GM23338 (cell line): ENCODE measurements at regions not wholly inside any gene's neighbourhood (a gene's known extent, or its start where the extent isn't known, plus 50 kb on each side); places are given as distances from the start of the nearest gene placed in this dataset.

Experiments
- ATAC-seq: fragments of 200-7000 bp; cut with Tn5 transposase; 3 replicates; pipeline ENCODE4 v1.9.1; 2020
- DNase-seq: peaks from one replicate; pipeline ENCODE4 v3.0.0-alpha.2; 2015; ENCODE audit warnings: low spot score
- H2AFZ ChIP-seq: fragments of 200-600 bp; sonication (generic); 2 replicates; pipeline ENCODE4 v1.8.0; 2016; ENCODE audit warnings: antibody characterized with exemption, mild to moderate bottlenecking, moderate library complexity
- H3F3A ChIP-seq: fragments of 200-600 bp; sonication (generic); replicated peaks from 2 replicates; pipeline ENCODE4 v1.8.0; 2017; ENCODE audit warnings: antibody characterized with exemption, mixed run types, low read depth
- H3K27ac ChIP-seq: fragments of 200-600 bp; sonication (generic); 2 replicates; pipeline ENCODE4 v1.6.1; 2016; ENCODE audit warnings: low read depth
- H3K27me3 ChIP-seq: fragments of 200-600 bp; sonication (generic); 2 replicates; pipeline ENCODE4 v1.8.0; 2016; ENCODE audit warnings: mild to moderate bottlenecking, mixed run types, moderate library complexity; ENCODE audit not compliant: insufficient read depth
- H3K36me3 ChIP-seq: fragments of 200-600 bp; sonication (generic); 2 replicates; pipeline ENCODE4 v1.8.0; 2016; ENCODE audit warnings: mild to moderate bottlenecking; ENCODE audit not compliant: insufficient read depth
- H3K4me1 ChIP-seq: fragments of 200-600 bp; sonication (generic); 2 replicates; pipeline ENCODE4 v1.8.0; 2016; ENCODE audit warnings: mild to moderate bottlenecking, moderate library complexity; ENCODE audit not compliant: insufficient read depth
- H3K4me2 ChIP-seq: fragments of 200-600 bp; sonication (generic); 2 replicates; pipeline ENCODE4 v1.7.1; 2017; ENCODE audit warnings: mixed run types
- H3K4me3 ChIP-seq: fragments of 200-600 bp; sonication (generic); 2 replicates; pipeline ENCODE4 v1.6.1; 2016; ENCODE audit warnings: mixed run types
- H3K79me2 ChIP-seq: fragments of 200-600 bp; sonication (generic); replicated peaks from 2 replicates; pipeline ENCODE4 v1.8.0; 2017; ENCODE audit warnings: mild to moderate bottlenecking; ENCODE audit not compliant: insufficient read depth
- H3K9me2 ChIP-seq: fragments of 200-600 bp; sonication (generic); 2 replicates; pipeline ENCODE4 v1.8.0; 2017; ENCODE audit not compliant: insufficient read depth
- H4K20me1 ChIP-seq: fragments of 200-600 bp; sonication (generic); replicated peaks from 2 replicates; pipeline ENCODE4 v1.8.0; 2017; ENCODE audit warnings: mild to moderate bottlenecking; ENCODE audit not compliant: insufficient read depth
- H3K27ac Mint-ChIP-seq: 2 replicates; pipeline ENCODE4 v1.8.0; 2020; ENCODE audit warnings: inconsistent platforms, mild to moderate bottlenecking, moderate library complexity, mixed read lengths
- H3K27me3 Mint-ChIP-seq: 3 replicates; pipeline ENCODE4 v1.8.0; 2022; ENCODE audit warnings: low read depth, mild to moderate bottlenecking, moderate library complexity, mixed read lengths, inconsistent platforms; ENCODE audit not compliant: insufficient read depth, poor library complexity
- H3K36me3 Mint-ChIP-seq: 3 replicates; pipeline ENCODE4 v1.8.0; 2021; ENCODE audit warnings: low read depth, mild to moderate bottlenecking, inconsistent platforms, moderate library complexity, mixed read lengths
- H3K4me1 Mint-ChIP-seq: 3 replicates; pipeline ENCODE4 v1.8.0; 2020; ENCODE audit warnings: mild to moderate bottlenecking, inconsistent platforms, mixed read lengths
- H3K4me3 Mint-ChIP-seq: 3 replicates; pipeline ENCODE4 v1.8.0; 2021; ENCODE audit warnings: moderate library complexity, mild to moderate bottlenecking, inconsistent platforms, mixed read lengths
- H3K9me3 Mint-ChIP-seq: 3 replicates; pipeline ENCODE4 v1.8.0; 2020; ENCODE audit warnings: moderate library complexity, mild to moderate bottlenecking, inconsistent platforms, mixed read lengths
- CREB1 ChIP-seq: fragments of 250-450 bp; sonication (Bioruptor Pico); IDR thresholded peaks from 2 replicates; pipeline ENCODE4 v1.5.0; 2020; ENCODE audit warnings: low read depth, mild to moderate bottlenecking, moderate library complexity
- EZH2 ChIP-seq: fragments of 200-600 bp; sonication (generic); IDR thresholded peaks from one replicate; pipeline ENCODE4 v1.8.0; 2017; ENCODE audit warnings: antibody characterized with exemption, mild to moderate bottlenecking, low read depth; ENCODE audit not compliant: unreplicated experiment
- EZH2phosphoT487 ChIP-seq: fragments of 200-600 bp; sonication (generic); IDR thresholded peaks from one replicate; pipeline ENCODE4 v1.8.1; 2018; ENCODE audit warnings: antibody characterized with exemption; ENCODE audit not compliant: unreplicated experiment
- JUNB ChIP-seq: IDR thresholded peaks from one replicate; pipeline ENCODE4 v1.6.1; 2016; ENCODE audit warnings: antibody characterized with exemption; ENCODE audit not compliant: unreplicated experiment
- NANOG ChIP-seq: IDR thresholded peaks from 2 replicates; pipeline ENCODE4 v1.6.1; 2016; ENCODE audit warnings: antibody characterized with exemption, borderline replicate concordance
- POLR2AphosphoS5 ChIP-seq: IDR thresholded peaks from 2 replicates; pipeline ENCODE4 v1.6.1; 2016; ENCODE audit warnings: antibody characterized with exemption, low read depth
- ZNF114 ChIP-seq: fragments of 250-450 bp; sonication (Bioruptor Pico); IDR thresholded peaks from 2 replicates; pipeline ENCODE4 v1.5.0; 2020; ENCODE audit warnings: mild to moderate bottlenecking, moderate library complexity
- ZNF331 ChIP-seq: fragments of 250-450 bp; sonication (Bioruptor Pico); IDR thresholded peaks from 2 replicates; pipeline ENCODE4 v1.5.0; 2020; ENCODE audit warnings: low read depth, mild to moderate bottlenecking, moderate library complexity
- TF ChIP-seq, protein P1 (sequence below), 2 experiments: fragments of 200-600 bp in 1 of 2; sonication (generic) in 1 of 2; conservative IDR thresholded peaks; 2 replicates each; pipeline versions ENCODE4 v1.5.1 to v1.6.1; 2016 to 2017; ENCODE audit warnings: antibody characterized with exemption in 2 of 2, low read depth in 2 of 2, mild to moderate bottlenecking in 2 of 2, moderate library complexity in 1 of 2
- TF ChIP-seq, protein P2 (sequence below): fragments of 250-450 bp; sonication (Bioruptor Pico); IDR thresholded peaks from 2 replicates; pipeline ENCODE4 v1.5.0; 2020; ENCODE audit warnings: mild to moderate bottlenecking, moderate library complexity
- TF ChIP-seq, protein P3 (sequence below): IDR thresholded peaks from 2 replicates; pipeline ENCODE4 v1.6.1; 2016; ENCODE audit warnings: antibody characterized with exemption

DNA sequence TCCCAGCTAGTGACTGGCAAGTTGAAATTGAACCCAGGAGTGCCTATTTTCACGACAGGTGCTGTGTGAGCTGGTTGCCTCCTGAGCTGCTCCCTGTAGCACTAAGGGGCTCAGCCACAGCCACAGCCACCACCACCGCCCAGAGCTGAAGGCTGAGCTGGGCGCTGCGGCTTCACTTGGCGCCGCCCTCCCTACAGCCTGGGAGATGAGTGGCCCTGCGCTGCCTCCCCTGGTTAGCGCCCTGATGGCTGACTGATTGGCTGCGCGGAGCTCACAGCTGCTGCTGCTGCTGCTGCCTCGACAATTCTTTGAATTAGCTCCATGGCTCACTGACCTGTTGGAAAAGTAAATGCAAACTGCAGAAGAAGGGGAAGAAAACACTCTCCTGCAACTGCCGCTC is 91.8 kb upstream of the TMEM132E start:
- no peak overlapping the region for H3K4me3 Mint-ChIP-seq
- DNase-seq (peak; percentile 53), ATAC-seq (peak; percentile 98)
- H4K20me1 ChIP-seq = no peaks in the 10 kb centered on the region
- H3K36me3 Mint-ChIP-seq = no peaks in the 10 kb centered on the region
- H3K4me3 ChIP-seq = no peak overlapping the region
- peaks cover 3% of the 10 kb centered on the region; the same call in 1 of the 3 replicates for H3K4me1 Mint-ChIP-seq
- H3K4me1 ChIP-seq = no peaks in the 10 kb centered on the region
- no peaks in the 10 kb centered on the region for H3K79me2 ChIP-seq
- no peak overlapping the region for H3K4me2 ChIP-seq
- no peak for TF ChIP-seq EZH2
- TF ChIP-seq, protein P1, sequence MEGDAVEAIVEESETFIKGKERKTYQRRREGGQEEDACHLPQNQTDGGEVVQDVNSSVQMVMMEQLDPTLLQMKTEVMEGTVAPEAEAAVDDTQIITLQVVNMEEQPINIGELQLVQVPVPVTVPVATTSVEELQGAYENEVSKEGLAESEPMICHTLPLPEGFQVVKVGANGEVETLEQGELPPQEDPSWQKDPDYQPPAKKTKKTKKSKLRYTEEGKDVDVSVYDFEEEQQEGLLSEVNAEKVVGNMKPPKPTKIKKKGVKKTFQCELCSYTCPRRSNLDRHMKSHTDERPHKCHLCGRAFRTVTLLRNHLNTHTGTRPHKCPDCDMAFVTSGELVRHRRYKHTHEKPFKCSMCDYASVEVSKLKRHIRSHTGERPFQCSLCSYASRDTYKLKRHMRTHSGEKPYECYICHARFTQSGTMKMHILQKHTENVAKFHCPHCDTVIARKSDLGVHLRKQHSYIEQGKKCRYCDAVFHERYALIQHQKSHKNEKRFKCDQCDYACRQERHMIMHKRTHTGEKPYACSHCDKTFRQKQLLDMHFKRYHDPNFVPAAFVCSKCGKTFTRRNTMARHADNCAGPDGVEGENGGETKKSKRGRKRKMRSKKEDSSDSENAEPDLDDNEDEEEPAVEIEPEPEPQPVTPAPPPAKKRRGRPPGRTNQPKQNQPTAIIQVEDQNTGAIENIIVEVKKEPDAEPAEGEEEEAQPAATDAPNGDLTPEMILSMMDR (conservative IDR thresholded peaks at IDR 0.05; ENCODE audit: low read depth in 2 of 2) = no peak
- no peak for TF ChIP-seq JUNB
- no peak for TF ChIP-seq NANOG
- TF ChIP-seq CREB1 = no peak
- H3K36me3 ChIP-seq = no peaks in the 10 kb centered on the region; the same call in 1 of the 2 replicates
- 0 out of 2 replicates have a peak overlapping the region, but pooled peaks have one; percentile 20 for H3K27ac Mint-ChIP-seq
- H3K27me3 ChIP-seq = peaks cover 13% of the 10 kb centered on the region; the same call in 1 of the 2 replicates
- peaks cover 18% of the 10 kb centered on the region for H3K27me3 Mint-ChIP-seq
- no peaks in the 10 kb centered on the region for H3K9me2 ChIP-seq
- no peak overlapping the region for H3K27ac ChIP-seq
- no peaks in the 10 kb centered on the region for H3K9me3 Mint-ChIP-seq
- H3F3A ChIP-seq = no peaks in the 10 kb centered on the region
- H2AFZ ChIP-seq = peak overlapping the region; percentile 56; the same call in 1 of the 2 replicates

DNA sequence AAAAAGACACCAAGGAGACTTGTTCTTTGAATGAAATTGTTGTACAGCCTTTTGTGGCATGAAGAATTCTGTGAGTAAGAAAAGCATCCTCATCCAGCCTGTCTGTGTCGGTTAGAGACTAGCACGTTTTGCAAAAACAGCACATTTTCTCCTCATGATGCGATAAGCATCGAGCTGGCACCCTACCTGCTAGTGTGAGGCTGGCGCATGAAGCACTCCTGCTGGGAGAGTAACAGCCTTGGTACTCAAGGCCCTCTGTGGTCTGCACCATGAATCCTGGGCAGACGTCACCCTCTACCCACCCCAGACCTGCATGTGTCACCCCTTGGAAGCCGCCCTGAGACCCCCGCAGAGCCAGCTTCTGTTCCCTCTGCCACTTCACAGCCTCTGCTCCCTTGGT is 92.6 kb upstream of the TMEM132E start:
- no peaks in the 10 kb centered on the region; the same call in 1 of the 2 replicates for H3K36me3 ChIP-seq
- H3K27ac Mint-ChIP-seq = no peak overlapping the region
- no peaks in the 10 kb centered on the region for H3F3A ChIP-seq
- peaks cover 3% of the 10 kb centered on the region; the same call in 1 of the 3 replicates for H3K4me1 Mint-ChIP-seq
- H3K27me3 Mint-ChIP-seq = peaks cover 17% of the 10 kb centered on the region
- H3K27me3 ChIP-seq = peaks cover 13% of the 10 kb centered on the region; the same call in 1 of the 2 replicates
- no peaks in the 10 kb centered on the region for H3K79me2 ChIP-seq
- H3K9me2 ChIP-seq = no peaks in the 10 kb centered on the region
- H3K4me1 ChIP-seq = no peaks in the 10 kb centered on the region
- H3K4me3 ChIP-seq = no peak overlapping the region
- no peak for DNase-seq
- no peaks in the 10 kb centered on the region for H4K20me1 ChIP-seq
- ATAC-seq = no peak
- H3K27ac ChIP-seq = no peak overlapping the region
- no peak overlapping the region for H3K4me3 Mint-ChIP-seq
- no peaks in the 10 kb centered on the region for H3K36me3 Mint-ChIP-seq
- H3K4me2 ChIP-seq = no peak overlapping the region
- H2AFZ ChIP-seq = no peak overlapping the region
- no peaks in the 10 kb centered on the region for H3K9me3 Mint-ChIP-seq
- TF ChIP-seq, protein P2, sequence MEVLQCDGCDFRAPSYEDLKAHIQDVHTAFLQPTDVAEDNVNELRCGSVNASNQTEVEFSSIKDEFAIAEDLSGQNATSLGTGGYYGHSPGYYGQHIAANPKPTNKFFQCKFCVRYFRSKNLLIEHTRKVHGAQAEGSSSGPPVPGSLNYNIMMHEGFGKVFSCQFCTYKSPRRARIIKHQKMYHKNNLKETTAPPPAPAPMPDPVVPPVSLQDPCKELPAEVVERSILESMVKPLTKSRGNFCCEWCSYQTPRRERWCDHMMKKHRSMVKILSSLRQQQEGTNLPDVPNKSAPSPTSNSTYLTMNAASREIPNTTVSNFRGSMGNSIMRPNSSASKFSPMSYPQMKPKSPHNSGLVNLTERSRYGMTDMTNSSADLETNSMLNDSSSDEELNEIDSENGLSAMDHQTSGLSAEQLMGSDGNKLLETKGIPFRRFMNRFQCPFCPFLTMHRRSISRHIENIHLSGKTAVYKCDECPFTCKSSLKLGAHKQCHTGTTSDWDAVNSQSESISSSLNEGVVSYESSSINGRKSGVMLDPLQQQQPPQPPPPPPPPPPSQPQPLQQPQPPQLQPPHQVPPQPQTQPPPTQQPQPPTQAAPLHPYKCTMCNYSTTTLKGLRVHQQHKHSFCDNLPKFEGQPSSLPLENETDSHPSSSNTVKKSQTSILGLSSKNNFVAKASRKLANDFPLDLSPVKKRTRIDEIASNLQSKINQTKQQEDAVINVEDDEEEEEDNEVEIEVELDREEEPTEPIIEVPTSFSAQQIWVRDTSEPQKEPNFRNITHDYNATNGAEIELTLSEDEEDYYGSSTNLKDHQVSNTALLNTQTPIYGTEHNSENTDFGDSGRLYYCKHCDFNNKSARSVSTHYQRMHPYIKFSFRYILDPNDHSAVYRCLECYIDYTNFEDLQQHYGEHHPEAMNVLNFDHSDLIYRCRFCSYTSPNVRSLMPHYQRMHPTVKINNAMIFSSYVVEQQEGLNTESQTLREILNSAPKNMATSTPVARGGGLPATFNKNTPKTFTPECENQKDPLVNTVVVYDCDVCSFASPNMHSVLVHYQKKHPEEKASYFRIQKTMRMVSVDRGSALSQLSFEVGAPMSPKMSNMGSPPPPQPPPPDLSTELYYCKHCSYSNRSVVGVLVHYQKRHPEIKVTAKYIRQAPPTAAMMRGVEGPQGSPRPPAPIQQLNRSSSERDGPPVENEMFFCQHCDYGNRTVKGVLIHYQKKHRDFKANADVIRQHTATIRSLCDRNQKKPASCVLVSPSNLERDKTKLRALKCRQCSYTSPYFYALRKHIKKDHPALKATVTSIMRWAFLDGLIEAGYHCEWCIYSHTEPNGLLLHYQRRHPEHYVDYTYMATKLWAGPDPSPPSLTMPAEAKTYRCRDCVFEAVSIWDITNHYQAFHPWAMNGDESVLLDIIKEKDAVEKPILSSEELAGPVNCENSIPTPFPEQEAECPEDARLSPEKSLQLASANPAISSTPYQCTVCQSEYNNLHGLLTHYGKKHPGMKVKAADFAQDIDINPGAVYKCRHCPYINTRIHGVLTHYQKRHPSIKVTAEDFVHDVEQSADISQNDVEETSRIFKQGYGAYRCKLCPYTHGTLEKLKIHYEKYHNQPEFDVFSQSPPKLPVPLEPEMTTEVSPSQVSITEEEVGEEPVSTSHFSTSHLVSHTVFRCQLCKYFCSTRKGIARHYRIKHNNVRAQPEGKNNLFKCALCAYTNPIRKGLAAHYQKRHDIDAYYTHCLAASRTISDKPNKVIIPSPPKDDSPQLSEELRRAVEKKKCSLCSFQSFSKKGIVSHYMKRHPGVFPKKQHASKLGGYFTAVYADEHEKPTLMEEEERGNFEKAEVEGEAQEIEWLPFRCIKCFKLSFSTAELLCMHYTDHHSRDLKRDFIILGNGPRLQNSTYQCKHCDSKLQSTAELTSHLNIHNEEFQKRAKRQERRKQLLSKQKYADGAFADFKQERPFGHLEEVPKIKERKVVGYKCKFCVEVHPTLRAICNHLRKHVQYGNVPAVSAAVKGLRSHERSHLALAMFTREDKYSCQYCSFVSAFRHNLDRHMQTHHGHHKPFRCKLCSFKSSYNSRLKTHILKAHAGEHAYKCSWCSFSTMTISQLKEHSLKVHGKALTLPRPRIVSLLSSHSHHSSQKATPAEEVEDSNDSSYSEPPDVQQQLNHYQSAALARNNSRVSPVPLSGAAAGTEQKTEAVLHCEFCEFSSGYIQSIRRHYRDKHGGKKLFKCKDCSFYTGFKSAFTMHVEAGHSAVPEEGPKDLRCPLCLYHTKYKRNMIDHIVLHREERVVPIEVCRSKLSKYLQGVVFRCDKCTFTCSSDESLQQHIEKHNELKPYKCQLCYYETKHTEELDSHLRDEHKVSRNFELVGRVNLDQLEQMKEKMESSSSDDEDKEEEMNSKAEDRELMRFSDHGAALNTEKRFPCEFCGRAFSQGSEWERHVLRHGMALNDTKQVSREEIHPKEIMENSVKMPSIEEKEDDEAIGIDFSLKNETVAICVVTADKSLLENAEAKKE (CRISPR knock-in tag) = no peak
- TF ChIP-seq POLR2AphosphoS5 (no peak), EZH2phosphoT487 (no peak), CREB1 (no peak), JUNB (no peak), ZNF331 (CRISPR knock-in tag) (no peak), ZNF114 (CRISPR knock-in tag) (no peak)
- TF ChIP-seq, protein P1 (conservative IDR thresholded peaks at IDR 0.05; ENCODE audit: low read depth in 2 of 2) = no peak
- TF ChIP-seq, protein P3, sequence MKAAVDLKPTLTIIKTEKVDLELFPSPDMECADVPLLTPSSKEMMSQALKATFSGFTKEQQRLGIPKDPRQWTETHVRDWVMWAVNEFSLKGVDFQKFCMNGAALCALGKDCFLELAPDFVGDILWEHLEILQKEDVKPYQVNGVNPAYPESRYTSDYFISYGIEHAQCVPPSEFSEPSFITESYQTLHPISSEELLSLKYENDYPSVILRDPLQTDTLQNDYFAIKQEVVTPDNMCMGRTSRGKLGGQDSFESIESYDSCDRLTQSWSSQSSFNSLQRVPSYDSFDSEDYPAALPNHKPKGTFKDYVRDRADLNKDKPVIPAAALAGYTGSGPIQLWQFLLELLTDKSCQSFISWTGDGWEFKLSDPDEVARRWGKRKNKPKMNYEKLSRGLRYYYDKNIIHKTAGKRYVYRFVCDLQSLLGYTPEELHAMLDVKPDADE = no peak
